ENCODE measurements at regions not wholly inside any gene's neighbourhood (a gene's known extent, or its start where the extent isn't known, plus 50 kb on each side); places are given as distances from the start of the nearest gene placed in this dataset.

DNA sequence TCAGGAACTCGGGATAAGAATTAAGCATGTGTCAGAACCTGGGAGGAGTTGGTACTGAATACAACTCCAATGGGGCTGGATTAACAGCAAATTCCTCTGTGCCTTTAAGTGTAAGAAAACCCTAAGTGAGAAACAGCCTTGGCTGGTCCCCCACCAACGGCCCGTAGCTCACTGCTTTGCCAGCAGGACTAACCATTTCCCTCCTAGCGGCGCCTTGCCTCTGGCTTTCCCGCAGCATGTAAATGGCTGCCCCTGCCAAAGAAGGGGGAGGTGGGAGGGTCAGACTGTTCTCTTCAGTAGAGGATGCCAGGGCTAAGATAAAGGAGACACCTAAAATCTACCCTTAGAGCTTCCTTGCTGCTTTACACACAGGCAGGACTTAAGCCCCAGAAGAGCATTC is 51.0 kb upstream of the SH3GL3 start:
- TF ChIP-seq, protein P1, sequence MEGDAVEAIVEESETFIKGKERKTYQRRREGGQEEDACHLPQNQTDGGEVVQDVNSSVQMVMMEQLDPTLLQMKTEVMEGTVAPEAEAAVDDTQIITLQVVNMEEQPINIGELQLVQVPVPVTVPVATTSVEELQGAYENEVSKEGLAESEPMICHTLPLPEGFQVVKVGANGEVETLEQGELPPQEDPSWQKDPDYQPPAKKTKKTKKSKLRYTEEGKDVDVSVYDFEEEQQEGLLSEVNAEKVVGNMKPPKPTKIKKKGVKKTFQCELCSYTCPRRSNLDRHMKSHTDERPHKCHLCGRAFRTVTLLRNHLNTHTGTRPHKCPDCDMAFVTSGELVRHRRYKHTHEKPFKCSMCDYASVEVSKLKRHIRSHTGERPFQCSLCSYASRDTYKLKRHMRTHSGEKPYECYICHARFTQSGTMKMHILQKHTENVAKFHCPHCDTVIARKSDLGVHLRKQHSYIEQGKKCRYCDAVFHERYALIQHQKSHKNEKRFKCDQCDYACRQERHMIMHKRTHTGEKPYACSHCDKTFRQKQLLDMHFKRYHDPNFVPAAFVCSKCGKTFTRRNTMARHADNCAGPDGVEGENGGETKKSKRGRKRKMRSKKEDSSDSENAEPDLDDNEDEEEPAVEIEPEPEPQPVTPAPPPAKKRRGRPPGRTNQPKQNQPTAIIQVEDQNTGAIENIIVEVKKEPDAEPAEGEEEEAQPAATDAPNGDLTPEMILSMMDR (IDR thresholded peaks at IDR 0.05) = no peak
- TF ChIP-seq MAFK (IDR thresholded peaks at IDR 0.05; ENCODE audit: partially characterized antibody) = no peak
- TF ChIP-seq CHD4 (IDR thresholded peaks at IDR 0.05; ENCODE audit: borderline replicate concordance) = no peak
- TF ChIP-seq, protein P2, sequence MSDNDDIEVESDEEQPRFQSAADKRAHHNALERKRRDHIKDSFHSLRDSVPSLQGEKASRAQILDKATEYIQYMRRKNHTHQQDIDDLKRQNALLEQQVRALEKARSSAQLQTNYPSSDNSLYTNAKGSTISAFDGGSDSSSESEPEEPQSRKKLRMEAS (IDR thresholded peaks at IDR 0.05) = no peak

Data from A549 (cell line).